NCI-H1694 (cell line): ENCODE measurements at regions not wholly inside any gene's neighbourhood (a gene's known extent, or its start where the extent isn't known, plus 50 kb on each side); places are given as distances from the start of the nearest gene placed in this dataset.
A peak's percentile ranks its signal among the peaks of the same experiment; 100 is the strongest.
"Not testable (repeated sequence)": the region's sequence is repeated elsewhere in the genome, so short reads cannot be mapped to it uniquely, and the experiment has no call there.

Source experiments
- DNase-seq: peaks from one replicate; lab custom pipeline; 2025; lab: John Stamatoyannopoulos, UW

DNA sequence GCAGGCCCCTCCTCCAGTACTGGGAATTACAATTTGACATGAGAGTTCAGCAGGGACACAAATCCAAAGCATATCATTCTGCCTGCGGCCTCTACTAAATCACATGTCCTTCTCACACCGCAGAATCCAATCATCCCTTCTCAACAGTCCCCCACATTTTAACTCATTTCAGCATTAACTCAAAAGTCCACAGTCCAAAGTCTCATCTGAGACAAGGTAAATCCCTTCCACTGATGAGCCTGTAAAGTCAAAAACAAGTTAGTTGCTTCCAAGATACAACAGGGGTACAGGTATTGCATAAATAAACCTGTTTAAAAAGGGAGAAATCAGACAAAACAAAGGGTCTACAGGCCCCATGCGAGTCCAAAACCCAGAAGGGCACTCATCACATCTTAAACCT is 64.0 kb downstream of the EBNA1BP2 start:
- no peak for DNase-seq

DNA sequence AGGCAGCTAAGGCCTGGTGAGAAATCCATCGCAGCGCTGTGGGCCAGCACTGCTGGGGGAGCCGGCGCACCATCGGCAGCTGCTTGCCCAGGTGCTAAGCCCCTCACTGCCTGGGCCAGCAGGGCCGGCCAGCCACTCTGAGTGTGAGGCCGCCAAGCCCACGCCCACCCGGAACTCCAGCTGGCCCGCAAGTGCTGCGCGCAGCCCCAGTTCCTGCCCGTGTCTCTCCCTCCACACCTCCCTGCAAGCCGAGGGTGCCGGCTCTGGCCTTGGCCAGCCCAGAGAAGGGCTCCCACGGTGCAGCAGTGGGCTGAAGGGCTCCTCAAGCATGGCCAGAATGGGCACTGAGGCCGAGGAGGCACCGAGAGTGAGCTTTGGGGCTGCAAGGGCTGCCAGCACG is 64.4 kb downstream of the EBNA1BP2 start:
- DNase-seq: no peak

DNA sequence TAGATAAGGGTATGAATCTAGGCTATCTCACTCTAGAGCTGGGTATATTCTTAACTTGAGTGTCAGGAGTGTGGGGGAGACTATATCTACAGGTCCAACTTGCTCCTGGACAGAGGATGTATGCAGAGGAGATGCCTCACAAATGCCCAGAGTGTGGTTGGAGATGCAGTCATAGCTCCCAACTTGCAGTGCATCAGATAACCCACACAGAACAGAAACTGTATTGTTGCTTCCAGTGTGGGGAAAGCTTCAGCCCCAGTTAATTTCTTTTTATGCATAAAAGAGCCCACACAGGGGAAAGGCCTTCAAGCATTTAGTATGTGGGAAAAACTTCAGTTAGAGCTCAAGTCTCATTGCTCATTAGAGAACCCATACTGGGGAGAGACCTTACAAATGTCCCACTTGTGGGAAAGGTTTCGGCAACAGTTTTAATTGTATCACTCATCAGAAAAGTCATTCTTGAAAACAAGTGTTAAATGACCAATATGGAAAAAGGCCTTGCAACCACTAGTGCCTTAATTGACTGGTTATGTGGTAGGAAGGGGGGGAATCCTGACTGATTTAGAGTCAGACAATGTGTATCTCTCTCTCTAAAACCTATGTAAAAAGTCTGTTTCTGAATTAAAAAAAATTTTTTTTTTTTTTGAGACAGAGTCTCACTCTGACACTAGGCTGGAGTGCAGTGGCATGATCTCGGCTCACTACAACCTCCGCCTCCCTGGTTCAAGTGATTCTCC is 67.9 kb downstream of the EBNA1BP2 start:
- no peak for DNase-seq

DNA sequence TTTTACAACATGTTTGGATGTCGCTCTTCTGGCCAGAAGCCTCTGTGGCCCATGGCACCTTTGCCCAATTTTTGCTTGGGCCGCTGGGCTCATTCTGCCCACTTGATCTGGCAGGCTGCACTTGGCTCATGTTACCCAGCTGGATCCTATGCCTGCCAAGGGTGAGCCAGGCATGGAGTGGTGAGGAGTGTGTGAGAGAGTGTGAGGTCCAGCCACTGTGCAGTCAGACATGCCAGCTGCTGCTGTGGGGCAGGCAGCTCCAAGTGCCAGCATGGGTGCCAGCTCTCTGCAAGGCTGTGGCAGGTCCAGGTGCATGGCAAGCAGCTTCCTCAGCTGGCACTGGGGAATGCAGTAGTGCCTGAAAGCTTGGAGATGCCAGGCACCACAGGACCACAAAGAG is 71.0 kb downstream of the EBNA1BP2 start:
- DNase-seq: no peak

DNA sequence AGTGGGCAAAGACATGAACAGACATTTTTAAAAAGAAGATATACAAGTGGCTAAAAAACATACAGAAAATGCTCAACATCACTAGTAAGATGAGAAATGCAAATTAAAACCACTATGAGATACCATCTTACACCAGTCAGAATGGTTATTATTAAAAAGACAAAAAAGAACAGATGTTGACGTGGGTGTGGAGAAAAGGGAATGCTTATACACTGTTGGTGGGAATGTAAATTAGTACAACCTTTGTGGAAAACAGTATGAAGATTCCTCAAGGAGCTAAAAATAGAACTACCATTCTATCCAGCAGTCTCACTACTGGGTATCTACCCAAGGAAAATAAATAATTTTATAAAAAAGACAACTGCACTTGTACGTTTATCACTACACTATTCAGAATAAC is 73.9 kb downstream of the EBNA1BP2 start:
- DNase-seq: no peak

DNA sequence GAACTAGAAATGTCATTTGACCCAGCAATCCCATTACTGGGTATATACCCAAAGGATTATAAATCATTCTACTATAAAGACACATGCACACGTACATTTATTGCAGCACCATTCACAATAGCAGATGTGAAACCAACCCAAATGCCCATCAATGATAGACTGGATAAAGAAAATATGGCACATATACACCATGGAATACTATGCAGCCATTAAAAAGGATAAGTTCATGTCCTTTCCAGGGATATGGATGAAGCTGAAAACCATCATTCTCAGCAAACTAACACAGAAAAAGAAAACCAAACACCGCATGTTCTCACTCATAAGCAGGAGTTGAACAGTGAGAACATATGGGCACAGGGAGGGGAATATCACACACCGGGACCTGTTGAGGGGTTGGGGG is 75.6 kb downstream of the EBNA1BP2 start:
- not testable (repeated sequence) for DNase-seq

DNA sequence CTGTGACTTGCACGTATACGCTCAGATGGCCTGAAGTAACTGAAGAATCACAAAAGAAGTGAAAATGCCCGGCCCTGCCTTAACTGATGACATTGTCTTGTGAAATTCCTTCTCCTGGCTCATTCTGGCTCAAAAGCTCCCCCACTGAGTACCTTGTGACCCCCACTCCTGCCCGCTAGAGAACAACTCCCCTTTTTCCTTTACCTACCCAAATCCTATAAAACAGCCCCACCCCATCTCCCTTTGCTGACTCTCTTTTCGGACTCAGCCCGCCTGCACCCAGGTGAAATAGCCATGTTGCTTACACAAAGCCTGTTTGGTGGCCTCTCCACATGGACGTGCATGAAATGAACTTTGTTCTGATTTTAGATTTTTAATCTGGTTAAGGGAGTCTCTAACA is 81.3 kb downstream of the EBNA1BP2 start:
- DNase-seq: not testable (repeated sequence)

DNA sequence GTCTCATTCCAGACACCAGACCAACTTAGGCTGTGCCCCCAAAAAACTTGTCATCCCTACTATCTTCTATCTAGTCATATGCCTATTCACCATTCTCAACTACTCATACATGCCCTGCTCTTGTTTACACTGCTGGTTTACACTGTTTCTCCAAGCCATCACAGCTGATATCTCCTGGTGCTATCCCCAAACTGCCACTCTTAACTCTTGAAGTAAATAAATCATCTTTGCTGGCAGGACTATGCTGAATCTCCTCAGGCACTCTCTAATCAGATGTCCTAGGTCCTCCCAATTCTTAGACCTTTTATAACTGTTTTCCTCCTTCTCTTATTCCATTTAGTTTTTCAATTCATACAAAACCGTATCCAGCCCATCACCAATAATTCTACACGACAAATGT is 81.9 kb downstream of the EBNA1BP2 start:
- DNase-seq: not testable (repeated sequence)

DNA sequence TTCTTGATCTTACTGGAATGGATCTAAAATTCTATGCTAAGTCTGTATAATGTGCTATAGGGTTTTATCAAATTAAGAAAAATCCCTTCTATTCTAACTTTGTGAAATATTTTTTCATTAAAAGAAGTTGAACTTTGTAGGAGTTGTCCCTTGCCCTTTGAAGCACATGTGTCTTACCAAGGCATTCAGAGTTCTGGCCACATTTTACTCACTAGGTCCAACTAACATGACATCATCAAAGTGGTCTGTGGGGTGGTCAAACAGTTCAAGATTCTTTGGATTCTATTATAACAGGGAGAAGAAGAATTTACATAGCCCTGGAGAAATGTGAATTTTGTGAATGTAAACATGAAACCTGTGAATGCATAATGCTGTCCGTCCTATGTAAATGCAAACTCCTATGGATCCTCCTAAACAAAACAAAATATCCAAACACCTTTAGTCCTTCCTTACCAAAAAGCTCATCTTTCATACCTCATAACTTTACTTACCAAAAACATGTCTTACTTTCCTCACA is 88.7 kb downstream of the EBNA1BP2 start:
- DNase-seq: no peak

DNA sequence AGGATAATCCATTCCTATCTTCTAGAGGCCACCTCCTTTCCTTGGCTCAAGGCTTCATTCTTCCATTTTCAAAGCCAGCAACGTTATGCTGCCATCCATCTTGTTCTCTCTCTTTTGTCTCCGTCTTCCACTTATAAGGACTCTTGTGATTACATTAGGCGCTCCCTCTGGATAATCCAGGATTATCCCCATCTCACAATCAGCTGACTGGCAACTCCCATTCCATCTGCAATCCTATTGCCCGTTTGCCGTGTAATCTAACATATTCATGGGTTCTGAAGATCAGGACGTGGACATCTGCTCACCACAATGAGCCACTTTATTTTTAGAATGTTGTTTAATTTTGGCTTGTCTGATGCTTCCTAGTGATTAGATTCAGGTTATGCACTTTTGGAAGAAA is 89.3 kb downstream of the EBNA1BP2 start:
- DNase-seq: no peak

DNA sequence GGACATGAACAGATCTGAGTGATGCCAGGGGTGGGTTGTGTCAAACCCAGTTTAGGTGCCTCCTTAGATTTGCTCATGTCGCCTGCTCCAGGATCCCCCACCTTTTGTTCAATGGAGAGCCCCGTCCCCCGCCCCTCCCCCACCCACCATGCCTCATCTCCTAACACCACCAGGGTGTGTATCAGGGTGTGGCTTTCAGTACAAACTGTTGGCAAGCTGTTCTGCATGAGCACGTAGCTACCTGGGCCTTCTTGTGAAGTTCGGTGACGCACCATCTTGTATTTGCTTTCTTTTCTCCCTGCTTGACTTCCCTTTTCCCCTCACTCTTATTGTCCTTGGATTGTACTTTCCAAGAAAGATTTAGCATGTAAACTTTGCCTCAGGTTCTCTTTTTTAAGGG is 94.8 kb downstream of the EBNA1BP2 start:
- no peak for DNase-seq

DNA sequence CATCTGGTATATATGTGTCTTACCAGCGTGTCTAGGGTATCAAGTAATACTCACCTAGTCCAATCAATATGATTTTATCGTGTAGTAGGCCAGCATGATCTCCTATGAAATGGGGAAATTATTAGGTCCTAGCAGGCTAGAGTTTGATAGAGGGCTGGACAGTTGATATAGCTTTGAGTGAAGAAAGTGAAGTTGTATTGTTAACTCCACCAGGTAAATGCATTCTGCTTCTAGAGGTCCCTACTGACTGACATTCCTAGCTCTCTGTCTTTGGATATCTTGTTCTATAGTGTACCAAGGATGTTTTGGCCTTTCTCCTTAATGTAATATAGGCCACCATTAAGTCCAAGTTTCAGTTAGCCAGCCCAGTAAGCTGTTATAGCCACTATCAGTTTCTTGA is 97.4 kb downstream of the EBNA1BP2 start:
- no peak for DNase-seq

DNA sequence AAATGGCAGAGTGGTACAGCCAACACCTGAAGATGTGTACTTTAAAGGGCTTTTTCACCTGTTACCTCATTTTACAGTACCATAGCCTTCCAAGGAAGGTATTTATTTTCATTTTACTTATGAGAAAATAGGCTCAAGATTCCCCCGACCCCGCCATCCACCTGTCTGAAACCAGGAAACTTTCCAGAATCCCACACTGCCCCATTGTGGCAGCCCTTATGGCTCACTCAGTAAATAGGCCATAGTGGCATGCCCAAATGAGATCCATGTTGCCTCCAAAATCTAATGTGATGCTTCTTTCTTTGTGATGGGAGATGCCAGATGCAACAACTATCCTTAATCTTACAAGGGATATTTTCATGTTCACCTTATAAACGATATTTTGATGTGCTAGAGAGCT is 97.8 kb downstream of the EBNA1BP2 start:
- no peak for DNase-seq

DNA sequence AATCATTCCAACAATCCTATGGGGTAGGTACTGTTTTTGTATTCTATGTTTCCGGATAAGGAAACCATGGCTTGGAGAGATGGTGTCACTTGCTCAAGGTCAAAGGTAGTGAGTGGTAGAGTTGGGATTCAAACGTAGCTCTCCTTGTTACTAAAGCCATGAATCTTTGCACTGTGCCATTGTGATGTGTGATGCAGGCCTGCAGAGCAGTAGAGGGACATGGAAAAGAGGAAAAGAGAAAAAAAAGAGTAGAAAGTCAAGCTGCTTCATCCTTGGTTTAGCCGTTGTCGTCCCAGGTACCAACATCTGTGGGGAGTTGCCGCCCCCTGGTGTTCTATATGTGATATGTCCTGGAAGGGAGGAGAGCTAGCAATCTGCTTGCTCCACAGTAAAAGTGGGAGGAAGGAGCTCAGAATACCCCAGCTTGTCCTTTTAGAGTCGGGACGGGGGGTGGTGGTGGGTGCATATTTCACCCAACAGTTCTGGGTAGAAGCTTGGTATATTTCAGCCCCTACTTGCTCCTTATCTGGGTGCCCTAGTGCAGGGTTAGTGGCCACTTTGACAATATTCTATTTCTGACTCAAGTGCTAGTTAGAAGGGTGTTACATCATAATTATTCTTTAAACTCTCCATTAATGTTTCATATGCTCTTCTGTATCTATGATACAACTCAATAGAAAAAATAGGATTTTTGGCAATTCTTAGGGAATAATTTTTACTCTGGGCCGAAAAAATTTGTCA is 98.4 kb downstream of the EBNA1BP2 start:
- peak; percentile 88 for DNase-seq

DNA sequence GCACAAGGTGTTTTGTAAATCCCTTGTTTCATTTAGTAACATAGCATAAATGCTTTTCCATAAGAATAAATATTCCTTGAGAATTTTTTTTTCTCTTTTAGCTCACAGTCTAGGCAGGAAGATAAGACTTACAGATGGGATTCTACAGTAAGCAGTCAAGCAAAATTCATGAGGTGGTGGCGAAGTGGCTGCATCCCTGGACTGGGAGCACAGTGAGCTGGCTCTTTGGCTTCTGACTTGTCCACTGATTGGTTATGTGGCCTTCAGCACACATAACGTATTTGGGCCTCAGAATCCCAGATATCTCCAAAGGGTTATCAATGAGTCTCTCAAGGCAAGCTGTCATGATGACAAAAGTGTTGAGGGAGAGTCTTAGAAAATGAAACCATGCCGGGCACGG is 99.8 kb downstream of the EBNA1BP2 start:
- DNase-seq: no peak

DNA sequence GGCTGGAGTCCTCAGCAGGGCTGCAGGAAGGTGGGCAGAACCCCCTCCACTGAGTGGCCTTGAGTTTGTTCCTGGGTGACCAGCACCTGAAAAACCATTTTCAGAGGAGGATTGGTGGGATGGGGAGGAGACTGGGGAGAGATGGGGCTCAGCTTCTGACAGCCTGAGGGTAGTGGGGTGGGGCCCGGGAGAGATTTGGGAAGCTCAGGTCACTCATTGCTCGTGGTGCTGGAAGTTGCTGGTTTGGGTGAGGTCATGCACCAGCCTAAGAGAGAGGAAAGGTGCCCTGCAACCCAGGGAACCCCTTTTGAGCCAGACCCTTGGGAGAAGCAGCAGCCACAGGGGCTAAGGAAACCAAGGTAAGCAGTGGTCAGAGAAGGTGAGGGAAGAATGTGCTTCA is 100.8 kb downstream of the EBNA1BP2 start:
- DNase-seq: no peak

DNA sequence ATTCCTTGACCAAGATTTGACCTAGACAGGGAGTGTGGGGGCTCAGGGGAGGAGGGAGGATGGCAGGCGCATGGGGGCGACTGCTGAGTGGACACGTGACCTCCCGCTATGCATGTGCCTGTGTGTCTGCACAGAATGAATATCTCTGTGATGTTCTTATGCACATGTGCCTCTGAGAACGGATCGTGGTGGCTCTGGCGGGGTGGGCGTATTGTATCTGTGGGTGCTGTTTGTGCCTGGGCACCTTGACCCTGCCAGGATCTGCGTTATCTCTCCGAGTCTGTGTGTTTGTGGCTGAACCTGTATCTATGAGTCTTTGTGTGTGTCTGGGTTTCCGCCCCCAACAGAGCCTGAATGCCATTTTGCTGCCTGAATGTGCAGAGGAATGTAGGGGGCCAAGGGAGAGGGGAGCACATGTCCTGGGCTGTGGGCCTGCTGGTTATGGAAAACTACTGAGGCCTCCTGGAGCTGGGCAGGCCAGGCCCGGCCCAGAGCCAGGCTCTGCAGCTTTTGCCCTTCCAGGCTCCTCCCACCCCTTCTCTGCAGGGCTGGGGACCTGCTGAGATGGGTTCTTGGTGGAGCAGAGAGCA is 102.5 kb downstream of the EBNA1BP2 start:
- no peak for DNase-seq

DNA sequence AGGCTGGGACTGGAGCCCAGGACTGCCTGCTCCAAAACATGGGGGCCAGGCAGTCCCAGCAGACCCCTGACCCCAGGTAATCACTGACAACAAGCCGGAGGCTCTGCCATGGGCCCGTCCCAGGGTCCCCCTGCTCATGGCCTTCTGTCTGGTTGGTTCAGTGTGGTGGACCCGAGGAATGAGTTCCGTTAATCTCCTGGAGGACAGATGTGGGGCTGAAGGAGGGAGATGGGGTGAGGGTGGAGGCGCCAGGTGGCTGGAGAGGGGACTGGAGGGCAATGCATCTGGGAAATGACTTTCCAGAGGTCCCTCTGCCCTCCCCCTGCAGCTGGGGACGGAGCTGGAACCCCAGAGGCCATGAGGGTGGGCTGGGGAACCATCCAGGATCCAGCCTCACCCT is 103.2 kb downstream of the EBNA1BP2 start:
- no peak for DNase-seq

DNA sequence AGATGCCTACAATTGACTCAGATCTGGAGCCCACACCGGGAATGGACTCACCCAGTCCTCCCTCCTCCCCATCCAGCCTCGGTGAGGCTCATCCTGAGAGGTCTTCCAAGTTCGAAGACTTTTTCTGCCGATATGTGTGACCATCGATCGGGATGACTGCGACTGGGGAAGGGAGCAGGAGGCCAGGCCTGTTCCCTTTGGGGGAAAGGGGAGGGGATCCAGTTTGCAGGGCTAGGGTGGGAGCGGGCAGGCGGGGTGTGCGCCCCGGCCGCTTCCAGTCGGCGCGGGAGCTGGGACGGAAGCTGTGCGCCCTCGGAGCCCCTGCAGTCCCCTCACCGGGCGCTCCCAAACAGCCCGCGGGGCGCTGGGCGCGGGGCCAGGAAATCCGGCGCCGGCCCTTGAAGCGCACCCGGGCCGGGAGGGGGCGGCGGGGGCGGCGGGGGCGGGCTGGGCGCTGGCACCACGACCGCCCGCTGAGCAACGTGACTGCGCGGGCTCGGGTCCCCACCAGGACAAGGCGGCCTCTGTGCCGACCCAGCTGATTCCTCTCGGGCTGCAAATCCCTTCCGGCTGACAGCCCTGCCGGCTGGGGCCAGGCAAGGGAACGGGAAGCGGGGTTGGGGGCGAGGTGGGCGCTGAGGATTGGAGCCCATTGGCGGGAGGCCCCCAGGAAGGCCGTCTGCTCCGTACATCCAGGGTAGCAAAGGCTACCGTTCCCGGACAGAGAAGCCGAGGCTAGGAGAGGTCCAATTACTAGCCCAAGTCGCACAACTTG is 103.9 kb downstream of the EBNA1BP2 start:
- DNase-seq: no peak

DNA sequence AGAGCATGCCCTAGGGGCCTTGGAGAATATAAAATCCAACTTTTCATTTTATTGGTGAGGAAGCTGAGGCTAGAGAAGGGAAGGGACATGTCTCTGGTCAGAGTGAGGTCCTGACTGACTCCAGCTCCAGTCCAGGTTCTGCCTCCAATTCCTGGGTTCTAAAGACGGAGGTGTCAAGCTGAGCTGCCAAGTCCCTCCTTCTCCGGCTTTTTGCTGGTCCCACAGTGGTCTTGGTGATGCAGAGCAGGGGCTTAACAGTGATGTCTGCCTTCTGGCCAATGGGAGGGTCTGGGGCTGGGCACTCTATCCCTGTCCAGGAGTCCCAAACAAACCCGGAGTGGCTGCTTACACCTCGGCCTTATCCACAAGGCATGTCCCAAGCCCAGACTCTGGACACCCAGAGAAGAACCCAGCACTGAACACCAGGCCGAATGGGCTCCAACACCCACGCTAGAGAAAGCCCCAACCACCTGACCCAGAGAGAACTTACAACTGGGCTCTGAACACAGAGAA is 104.8 kb downstream of the EBNA1BP2 start:
- no peak for DNase-seq

DNA sequence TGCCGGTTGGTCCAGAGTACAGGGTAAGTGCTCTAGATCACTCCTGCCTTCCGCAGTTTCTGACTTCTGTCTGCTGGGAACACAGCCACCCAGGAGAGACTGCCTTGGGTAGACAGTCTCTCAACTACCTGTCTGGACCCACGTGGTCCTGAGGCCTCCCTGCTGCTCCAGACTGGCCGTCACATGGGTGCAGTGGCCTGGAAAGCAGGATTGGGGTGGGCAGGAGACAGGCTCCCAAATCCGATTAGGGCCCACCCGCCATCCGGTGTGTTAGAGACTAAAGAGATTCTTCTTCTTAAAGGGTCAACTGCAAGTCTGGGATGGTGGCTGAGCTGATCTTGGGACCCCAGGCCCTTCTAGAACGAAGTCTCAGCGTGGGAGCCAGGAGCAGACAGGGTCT is 105.5 kb downstream of the EBNA1BP2 start:
- DNase-seq: no peak
